HG02852 (cell line): ENCODE measurements at regions not wholly inside any gene's neighbourhood (a gene's known extent, or its start where the extent isn't known, plus 50 kb on each side); places are given as distances from the start of the nearest gene placed in this dataset.
"Not testable (repeated sequence)": the region's sequence is repeated elsewhere in the genome, so short reads cannot be mapped to it uniquely, and the experiment has no call there.

Experiments
- ATAC-seq: cut with Tn5 transposase; IDR thresholded peaks from one replicate; pipeline ENCODE4 v1.9.1; 2021; ENCODE audit warnings: mild to moderate bottlenecking, moderate library complexity; ENCODE audit not compliant: unreplicated experiment

DNA sequence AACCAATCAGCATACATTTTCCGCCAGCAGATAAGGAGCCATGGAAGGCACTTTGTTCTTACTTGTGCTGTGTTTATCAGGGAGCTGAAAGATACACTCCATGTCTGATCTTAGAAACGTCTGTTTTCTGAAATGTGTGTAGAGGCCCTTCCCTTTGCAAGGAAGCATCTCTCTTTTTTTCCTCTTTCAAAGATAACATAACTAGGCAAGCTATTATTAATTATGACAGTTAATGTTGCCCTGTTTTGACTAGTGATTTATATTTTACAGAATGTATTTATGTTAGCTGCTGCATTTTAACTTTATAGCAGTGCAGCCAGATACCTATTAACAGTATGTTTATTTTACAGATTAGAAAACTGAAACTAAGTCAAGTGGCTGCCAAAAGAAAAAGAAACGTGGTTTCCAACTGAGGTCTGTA, 683.2 kb upstream of the IGFBP3 start:
- no peak for ATAC-seq

GRCh38 chr7:46603780-46604179, 682.7 kb upstream of the IGFBP3 start:
- no peak for ATAC-seq

DNA sequence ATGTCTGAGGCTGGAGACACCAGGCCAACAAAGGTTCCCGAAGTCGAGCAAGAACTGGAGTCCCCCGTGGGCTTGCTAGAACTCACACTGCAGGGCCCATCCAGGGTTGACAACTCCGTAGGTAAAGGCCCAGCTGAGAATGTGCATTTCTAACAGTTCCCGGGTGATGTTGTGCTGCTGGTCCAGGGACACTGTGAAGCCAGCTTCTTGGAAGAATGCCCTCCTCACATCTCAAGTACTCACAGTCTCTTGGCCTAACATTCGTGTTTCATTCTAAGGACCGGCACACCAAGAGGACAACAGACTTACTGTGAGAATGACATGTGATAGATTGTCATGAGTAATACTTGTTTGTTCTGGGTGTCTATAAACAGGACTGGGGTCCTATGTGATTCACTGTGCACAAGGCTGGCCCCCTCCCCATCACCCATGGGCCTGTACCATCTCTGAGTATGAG, 682.3 kb upstream of the IGFBP3 start:
- ATAC-seq, result no peak

DNA sequence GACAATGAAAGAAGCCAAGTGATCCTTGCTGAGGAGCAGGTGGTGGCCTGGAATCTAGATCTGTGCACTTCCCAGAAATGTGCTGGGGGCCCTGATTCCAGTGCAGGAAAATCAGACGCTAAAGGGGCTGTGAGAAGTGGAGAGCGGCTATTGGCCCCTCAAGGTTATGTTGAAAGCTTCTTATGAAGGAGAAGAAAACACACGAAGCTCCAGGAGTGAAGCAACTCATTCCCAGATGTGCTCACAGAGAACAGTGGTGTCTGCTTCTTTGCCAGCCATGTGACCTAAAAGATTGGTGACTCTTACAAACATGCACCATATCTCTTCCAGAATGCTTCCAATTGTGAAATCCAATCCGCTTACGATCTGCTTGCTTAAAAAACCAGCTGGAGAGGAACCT, 679.3 kb upstream of the IGFBP3 start:
- no peak for ATAC-seq

GRCh38 chr7:46594831-46595230, 673.8 kb upstream of the IGFBP3 start:
- not testable (repeated sequence) for ATAC-seq

- not testable (repeated sequence) for ATAC-seq
These were observed 670.1 kb upstream of the IGFBP3 start for GRCh38 chr7:46590918-46591905.

DNA sequence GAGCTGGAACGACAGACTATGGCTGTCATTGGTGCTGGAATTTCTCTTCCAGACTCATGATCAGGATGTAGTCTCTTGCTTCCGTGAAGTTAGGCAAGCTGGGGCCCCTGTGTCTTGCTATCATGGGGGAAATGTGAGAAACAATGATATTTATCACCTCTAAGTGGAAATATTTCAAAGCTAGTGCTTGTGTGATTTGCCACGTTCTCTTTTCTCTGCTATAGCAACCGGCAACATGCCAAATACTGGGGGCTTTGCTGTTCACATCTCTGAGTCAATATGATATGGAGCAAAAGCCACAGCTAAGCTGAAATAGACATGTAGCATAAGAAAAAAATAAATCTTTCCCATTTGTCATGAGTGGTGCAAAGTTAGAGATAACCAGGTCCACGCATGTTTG, 668.2 kb upstream of the IGFBP3 start:
- no peak for ATAC-seq

DNA sequence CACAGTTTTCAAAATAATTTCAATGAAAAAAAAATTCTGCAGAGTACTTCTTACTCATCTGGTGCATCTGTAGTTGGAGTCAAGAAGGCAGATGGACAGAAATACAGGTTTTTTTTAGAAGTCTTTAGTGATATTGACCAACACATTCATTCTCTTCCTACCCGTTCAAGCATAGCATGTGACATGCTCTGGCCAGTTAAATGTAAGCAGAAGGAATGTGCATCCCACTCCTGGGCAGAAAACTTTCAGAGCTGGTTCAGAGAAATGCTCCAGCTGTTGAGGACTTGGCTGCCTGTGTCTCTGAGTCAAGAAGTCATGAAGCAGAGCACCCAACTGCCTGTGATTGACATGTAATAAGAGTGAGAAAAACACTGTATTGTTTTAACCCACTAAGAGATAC, 665.3 kb upstream of the IGFBP3 start:
- no peak for ATAC-seq

- no peak for ATAC-seq
These were observed 662.6 kb upstream of the IGFBP3 start for GRCh38 chr7:46583656-46584055.

DNA sequence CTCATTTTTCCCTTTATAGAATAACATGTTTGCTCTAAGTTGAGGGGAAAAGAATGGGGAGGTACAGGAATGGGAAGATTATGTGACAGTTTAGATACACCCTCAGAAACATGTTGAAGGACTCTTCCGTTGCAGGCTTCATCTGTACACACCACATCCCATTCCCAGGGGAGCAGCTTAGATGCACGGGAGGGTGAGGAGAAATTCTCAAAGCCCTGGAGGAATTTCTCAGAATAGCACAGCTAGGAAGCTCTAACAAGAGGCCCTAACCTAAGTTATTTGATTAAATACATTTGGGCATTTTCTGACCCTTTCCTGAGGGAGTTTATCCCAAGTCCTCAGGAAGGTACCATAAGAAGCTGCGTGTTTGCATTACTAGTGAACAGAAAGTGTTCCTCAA, 660.2 kb upstream of the IGFBP3 start:
- ATAC-seq, result no peak

- ATAC-seq, result no peak
These were observed 659.7 kb upstream of the IGFBP3 start for GRCh38 chr7:46580766-46581165.

DNA sequence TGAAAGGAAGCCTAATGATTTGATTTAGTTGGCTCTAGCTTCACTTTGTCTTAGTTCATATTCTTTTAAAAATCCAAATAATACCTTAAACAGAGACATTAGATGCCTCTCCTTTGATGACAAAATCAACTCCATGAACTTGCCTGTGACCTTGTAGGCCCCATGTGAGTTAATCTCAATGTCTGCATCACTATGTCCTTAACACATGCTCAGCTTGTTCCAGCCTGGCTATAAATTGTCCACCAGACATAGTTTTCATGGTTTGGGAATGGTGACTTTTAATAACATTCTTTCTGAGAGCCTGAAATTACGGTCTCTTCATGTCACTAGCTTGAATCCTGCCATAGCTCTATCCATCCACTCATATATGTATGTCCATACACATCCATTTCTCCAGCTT, 656.3 kb upstream of the IGFBP3 start:
- no peak for ATAC-seq

- no peak for ATAC-seq
These were observed 655.9 kb upstream of the IGFBP3 start for GRCh38 chr7:46576950-46577349.

- no peak for ATAC-seq
These were observed 651.6 kb upstream of the IGFBP3 start for GRCh38 chr7:46572691-46573090.

GRCh38 chr7:46571996-46572395, 650.9 kb upstream of the IGFBP3 start:
- no peak for ATAC-seq

- ATAC-seq, result no peak
These were observed 648.0 kb upstream of the IGFBP3 start for GRCh38 chr7:46569133-46569465.

- ATAC-seq, result no peak
These were observed 647.5 kb upstream of the IGFBP3 start for GRCh38 chr7:46568420-46569132.

DNA sequence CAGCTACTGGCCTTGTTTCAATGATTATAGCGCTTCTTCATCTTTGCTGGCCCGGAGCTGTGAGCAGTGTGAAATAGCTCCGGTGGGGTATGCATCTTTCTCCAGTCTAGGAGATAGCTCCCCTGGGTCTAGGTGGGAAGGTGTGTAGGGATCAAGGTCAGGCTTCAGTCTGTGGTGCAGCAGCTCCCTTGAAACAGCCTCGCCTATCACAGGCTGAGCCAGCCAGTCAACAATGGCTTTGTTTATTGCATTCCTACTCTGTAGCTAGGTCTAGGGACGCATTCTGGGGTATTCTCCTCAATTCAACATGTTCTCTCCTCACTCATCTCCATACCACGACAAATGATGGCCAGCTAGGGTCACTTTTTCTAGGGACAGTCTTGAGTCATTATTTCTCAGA, 646.8 kb upstream of the IGFBP3 start:
- ATAC-seq, result no peak

- ATAC-seq, result no peak
These were observed 645.2 kb upstream of the IGFBP3 start for GRCh38 chr7:46566097-46566774.

DNA sequence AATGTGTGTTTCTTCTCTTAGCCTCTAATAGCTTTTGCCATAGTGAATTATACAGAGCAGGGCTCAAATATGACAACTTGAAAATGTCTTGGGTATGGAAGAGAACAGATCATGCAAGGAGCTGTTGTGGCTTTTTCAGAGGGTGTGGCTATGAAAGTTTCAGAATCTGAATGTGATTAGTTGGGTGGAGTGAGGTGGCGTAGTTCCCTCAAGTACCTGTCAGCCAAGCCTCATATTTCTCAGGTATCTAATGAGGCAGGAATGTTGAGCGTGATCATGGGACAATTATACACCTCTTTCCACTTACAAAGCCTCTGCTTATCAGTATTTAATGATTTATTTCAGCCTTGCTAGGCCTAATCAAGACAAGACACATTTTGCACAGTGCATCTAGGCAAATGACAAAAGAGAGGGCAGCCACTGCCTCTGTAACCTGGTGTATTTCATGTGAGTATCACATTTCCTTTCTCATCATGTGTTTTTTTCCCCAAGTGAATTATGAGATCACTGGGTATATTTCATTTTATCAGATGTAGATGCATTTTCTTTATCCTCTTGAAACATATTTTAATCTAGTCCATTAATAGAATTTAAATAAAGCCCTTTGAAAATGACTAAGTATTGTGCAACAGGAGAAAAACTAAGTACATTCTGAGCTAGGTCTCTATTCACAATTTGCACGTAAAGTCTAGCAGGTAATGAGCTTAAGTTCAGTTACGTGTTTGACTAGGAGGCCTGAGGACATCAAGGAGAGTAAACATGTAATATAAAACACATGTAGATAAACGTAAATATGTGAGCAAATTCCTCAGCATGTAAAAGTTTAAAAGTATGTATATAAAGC, 644.4 kb upstream of the IGFBP3 start:
- no peak for ATAC-seq
